GM19324 (cell line): ENCODE measurements at regions not wholly inside any gene's neighbourhood (a gene's known extent, or its start where the extent isn't known, plus 50 kb on each side); places are given as distances from the start of the nearest gene placed in this dataset.
"Not testable (repeated sequence)": the region's sequence is repeated elsewhere in the genome, so short reads cannot be mapped to it uniquely, and the experiment has no call there.

Experiments
- ATAC-seq: cut with Tn5 transposase; IDR thresholded peaks from one replicate; pipeline ENCODE4 v1.9.1; 2021; ENCODE audit warnings: mild to moderate bottlenecking, moderate library complexity; ENCODE audit not compliant: unreplicated experiment, low FRiP score

GRCh38 chr4:35021222-35021621 is 1223.1 kb downstream of the ARAP2 start:
- not testable (repeated sequence) for ATAC-seq

- ATAC-seq, result no peak
Observed at GRCh38 chr4:35025152-35025834, 1219.0 kb downstream of the ARAP2 start.

- ATAC-seq, result no peak
Observed at GRCh38 chr4:35038079-35038805, 1206.1 kb downstream of the ARAP2 start.

- ATAC-seq, result no peak
Observed at GRCh38 chr4:35038845-35039244, 1205.5 kb downstream of the ARAP2 start.

GRCh38 chr4:35052546-35052945 is 1191.8 kb downstream of the ARAP2 start:
- no peak for ATAC-seq

- ATAC-seq, result no peak
Observed at GRCh38 chr4:35063031-35063570, 1181.2 kb downstream of the ARAP2 start.

- ATAC-seq, result no peak
Observed at GRCh38 chr4:35066406-35066805, 1177.9 kb downstream of the ARAP2 start.

- ATAC-seq, result no peak
Observed at GRCh38 chr4:35080799-35081198, 1163.5 kb downstream of the ARAP2 start.

- ATAC-seq, result no peak
Observed at GRCh38 chr4:35087218-35087617, 1157.1 kb downstream of the ARAP2 start.

GRCh38 chr4:35100932-35101331 is 1143.4 kb downstream of the ARAP2 start:
- no peak for ATAC-seq

GRCh38 chr4:35102066-35102465 is 1142.2 kb downstream of the ARAP2 start:
- no peak for ATAC-seq

GRCh38 chr4:35105486-35105885 is 1138.8 kb downstream of the ARAP2 start:
- no peak for ATAC-seq

GRCh38 chr4:35106091-35106734 is 1138.1 kb downstream of the ARAP2 start:
- no peak for ATAC-seq

- no peak for ATAC-seq
Observed at GRCh38 chr4:35124106-35124505, 1120.2 kb downstream of the ARAP2 start.

GRCh38 chr4:35125995-35126712 is 1118.2 kb downstream of the ARAP2 start:
- no peak for ATAC-seq

GRCh38 chr4:35138449-35138848 is 1105.9 kb downstream of the ARAP2 start:
- no peak for ATAC-seq

- no peak for ATAC-seq
Observed at GRCh38 chr4:35147761-35148160, 1096.6 kb downstream of the ARAP2 start.

GRCh38 chr4:35151816-35152572 is 1092.3 kb downstream of the ARAP2 start:
- no peak for ATAC-seq

- ATAC-seq, result no peak
Observed at GRCh38 chr4:35163168-35163567, 1081.1 kb downstream of the ARAP2 start.

GRCh38 chr4:35164063-35164462 is 1080.3 kb downstream of the ARAP2 start:
- no peak for ATAC-seq
